Left renal cortex interstitium (tissue), 4 donors: ENCODE measurements at regions not wholly inside any gene's neighbourhood (a gene's known extent, or its start where the extent isn't known, plus 50 kb on each side); places are given as distances from the start of the nearest gene placed in this dataset.
"Not testable (repeated sequence)": the region's sequence is repeated elsewhere in the genome, so short reads cannot be mapped to it uniquely, and the experiment has no call there.

Experiments used
- DNase-seq, 4 donors: peaks; one replicate each; pipeline ENCODE4 v3.0.0-alpha.2; 2013; ENCODE audit warnings: low read depth in 4 of 4, low spot score in 2 of 4, missing footprints in 1 of 4

DNA sequence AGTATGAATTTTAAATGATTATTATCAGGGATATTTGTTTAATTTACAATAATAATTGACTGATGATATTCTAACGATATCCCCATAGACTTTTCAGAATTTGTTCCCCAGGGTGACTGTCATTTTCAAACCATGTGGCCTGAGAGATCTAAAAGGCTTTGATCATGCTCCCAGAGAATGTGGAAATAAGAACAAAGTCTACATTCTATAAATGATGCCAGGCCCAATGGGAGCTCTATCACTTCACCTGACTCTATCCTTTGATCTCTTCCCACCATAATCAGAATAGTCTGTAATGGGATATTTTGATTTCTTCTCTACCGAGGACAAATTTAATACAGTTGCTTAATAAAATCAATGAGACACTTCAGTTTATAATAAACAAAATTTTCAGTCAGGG is 483.4 kb upstream of the IRAK1BP1 start:
- DNase-seq = no peak

DNA sequence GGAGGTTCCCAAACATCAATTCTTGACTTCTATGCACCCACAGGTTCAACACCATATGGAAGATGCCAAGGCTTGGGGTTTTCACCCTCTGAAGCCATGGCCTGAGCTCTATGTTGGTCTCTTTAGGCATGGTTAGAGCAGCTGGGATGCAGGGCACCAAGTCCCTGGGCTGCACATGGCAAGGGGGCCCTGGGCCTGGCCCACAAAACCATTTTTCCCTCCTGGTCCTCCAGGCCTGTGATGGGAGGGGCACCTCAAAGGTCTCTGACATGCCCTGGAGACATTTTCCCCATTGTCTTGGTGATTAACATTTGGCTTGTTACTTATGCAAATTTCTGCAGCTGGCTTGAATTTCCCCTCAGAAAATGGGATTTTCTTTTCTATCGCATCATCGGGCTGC is 480.5 kb upstream of the IRAK1BP1 start:
- DNase-seq = not testable (repeated sequence)

DNA sequence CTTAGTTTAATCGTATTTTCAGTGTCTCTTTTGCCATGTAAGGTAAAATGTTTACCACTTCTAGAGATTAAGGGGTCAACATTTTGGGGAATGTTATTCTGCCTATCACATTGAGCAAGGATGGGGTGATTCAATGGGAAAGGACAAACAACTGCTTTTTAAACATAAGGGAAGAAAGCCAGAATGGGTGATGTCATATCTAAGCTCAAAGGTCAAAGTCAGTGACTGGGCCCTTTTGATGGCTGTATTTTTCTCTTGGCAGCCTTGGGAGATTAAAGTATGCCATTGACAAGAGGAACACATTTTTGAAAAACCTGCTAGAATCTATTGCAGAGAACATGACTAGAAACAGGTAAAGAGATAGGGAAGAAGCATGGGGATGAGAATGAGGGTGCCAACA is 477.3 kb upstream of the IRAK1BP1 start:
- DNase-seq = no peak

DNA sequence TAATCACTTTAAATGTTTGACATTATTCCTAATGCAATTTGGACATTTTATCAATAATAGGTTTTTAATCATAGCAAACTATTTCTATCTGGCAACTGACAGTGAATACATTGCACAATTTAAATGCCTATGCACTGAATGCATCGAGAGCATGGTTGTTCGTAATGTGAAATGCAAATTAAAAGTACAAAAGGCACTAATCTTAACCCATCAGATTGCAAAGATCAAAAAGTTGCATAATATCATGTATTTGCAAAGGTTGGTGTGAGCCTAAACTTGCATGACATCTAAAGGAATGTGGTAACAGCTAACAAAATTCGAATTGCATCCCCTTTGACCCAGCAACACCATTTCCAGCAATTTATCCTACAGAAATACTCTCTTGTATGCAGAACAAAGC is 469.9 kb upstream of the IRAK1BP1 start:
- DNase-seq = no peak

DNA sequence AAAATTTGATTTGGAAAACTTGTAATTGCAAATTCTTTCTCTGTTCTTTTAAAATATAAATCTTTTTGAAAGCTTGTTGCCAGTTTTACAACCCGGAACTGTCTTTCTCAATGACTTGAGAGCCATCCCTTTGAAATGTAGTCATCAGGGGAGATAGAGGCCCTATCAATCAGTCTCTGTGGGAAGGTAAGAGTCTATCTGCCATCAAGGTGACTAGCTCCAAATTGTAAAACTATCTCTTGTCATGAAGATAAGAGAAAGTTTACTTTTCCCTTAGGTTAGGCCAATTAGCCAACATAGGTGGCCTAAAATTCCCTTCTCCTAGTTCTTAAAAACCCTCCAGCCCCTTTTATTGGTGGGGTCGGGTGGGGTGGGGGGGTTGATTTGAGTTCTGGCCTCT is 469.1 kb upstream of the IRAK1BP1 start:
- no peak for DNase-seq

DNA sequence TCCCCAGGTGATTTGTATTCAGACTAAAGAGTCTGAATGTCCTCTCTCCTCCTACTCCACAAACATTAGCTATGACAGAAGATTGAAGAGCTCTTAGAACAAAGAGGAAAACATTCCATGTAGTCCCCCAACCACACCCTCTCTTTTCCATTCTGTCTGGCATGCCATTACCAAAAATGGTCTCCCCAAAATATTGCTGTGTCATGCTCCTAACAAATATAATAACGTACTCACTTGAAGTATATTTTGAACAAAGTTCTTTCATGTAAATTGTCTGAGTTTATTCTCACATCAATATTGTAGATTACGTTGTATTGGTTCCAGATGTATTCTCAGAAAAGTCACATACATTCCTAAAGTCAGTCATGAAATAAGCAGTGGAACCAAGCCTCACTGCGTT is 467.3 kb upstream of the IRAK1BP1 start:
- DNase-seq = no peak

DNA sequence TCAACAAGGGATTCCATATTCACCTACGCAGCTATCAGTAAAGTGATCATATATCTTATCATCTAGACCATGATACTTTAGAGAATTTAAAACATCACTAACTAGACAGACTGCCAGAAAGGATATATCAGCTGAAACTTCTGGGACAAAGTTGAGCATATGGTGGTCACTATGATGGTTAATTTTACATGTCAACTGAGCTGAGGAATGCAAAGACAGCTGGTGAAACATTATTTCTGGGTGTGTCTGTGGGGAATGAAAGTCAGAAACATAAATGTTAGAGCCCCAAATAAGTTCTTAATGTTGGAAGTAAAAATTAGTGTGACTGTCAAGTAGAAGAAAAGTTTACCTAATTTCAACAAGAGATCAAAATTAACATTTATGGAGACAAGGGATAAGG is 440.0 kb upstream of the IRAK1BP1 start:
- no peak for DNase-seq

DNA sequence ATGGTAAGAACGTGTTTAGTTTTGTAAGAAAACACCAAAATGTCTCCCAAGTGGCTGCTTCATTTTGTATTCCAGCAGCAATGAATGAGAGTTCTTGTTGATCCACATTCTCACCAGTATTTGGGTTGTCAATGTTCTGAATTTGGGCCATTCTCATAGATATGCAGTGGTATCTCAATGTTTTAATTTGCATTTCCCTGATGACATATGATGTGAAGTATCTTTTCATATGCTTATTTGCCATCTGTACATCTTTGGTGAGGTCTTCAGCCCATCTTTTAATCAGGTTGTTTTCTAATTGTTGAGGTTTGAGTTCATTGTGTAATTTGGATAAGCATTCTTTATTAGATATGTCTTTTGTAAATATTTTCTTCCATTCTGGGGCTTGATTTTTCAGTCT is 436.8 kb upstream of the IRAK1BP1 start:
- no peak for DNase-seq

DNA sequence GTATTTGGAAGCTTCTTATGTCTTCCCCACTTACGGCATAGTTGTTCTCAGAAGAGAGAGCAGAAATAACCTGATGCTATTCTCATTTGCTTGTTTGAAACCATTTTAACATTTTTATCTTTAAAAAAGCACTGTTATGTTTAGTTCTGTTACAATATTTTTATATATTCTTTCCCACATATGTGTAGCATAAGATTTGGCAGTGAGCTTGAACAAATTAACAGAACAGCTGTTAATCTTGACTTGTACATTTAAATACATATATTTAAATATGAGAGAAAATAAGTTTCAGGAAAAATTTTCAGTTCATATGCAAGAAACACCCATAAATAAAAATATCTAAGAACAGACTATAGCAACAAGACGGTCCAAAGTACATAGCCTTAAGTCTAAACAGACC is 431.7 kb upstream of the IRAK1BP1 start:
- DNase-seq = no peak

DNA sequence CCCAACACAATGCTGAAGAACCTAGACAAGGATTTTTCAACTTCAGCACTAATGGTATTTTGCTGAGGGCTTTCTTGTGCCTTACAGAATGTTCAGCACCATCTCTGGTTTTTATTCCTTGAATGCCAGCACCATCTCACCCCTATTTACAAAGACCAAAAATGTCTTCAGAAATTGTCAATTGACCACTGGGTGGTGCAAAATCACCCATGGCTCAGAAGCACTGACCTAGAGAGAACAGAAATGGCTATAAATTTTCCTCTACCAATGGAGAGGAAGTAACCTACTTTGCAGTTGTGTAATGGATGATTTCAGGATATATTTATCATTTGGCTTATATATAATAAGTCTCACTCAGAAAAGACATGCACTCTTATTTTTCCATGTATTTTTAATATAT is 431.0 kb upstream of the IRAK1BP1 start:
- DNase-seq = no peak

DNA sequence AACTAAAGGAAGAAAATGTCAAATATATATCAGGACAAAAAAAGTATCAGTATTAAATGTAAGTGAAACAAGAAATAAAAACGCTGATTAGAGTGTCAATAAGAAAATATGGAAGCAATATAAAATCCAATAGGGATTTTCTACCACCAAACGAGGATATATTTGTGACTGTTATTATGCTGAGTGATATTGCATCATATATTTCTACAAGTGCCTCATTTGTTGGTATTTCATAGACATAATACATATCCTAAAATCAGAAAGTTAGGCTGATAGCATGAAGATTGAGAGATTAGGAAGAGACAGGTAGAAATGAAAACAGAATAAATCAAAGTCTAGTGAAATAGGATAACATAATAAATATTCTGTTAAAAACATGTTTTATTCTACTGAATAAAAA is 429.2 kb upstream of the IRAK1BP1 start:
- DNase-seq = no peak

DNA sequence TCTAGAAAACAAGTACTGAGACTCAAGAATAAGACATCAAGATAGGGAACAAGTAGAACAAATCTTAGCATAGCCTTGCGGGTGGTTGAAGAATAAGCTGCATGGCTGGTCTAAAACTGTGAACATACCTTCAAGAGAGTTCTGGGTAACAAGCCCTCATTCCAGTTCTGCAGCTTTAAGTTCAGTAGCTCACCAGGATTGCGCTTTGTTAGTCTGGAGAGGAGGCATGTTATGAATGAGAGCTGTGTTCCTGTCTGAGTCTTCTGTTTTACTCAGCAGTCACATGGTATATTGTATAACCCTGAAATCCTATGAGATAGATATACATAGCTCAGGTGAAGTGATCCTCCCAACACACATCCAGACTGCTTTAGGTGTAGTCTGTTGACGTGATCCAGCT is 406.6 kb upstream of the IRAK1BP1 start:
- no peak for DNase-seq

DNA sequence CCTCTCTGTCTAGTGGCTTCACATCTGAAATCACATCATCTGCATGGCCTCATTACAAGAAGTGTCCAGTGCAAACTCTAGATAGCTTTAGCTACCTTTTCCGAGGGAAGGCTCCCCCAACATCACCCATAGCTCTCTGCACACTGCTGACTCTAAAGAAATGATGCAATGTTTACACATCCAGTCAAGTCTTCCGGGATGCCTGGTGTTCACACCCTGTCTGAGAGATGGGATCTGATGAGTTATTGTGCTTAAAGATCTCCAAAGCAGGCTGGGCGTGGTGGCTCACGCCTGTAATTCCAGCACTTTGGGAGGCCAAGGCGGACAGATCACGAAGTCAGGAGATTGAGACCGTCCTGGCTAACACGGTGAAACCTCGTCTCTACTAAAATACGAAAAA is 404.6 kb upstream of the IRAK1BP1 start:
- no peak for DNase-seq

DNA sequence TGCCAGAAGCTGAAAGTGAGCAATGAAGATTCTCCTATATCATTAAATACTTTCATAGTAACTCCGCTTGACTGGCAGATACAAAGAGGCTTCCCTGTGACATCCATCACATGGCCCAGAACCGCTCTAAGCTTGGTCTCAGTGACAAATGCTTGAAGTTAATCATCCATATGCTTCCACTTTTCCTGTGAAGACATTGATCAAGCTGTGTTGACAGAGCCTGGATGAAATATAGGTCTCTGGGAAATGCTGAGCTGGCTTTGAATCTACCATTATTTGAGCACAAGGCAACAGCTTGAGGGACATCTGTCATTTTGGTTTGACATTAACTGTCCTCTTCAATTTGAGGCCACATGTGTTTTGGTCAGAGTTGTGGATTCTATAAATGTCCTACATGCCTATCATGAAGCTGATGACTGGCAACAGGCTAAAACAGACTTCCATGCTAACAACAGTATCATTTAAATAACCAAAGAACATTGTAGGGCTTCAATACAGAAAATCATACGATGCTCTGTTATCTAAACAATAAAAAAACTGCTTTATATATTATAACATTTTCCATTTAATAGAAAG is 402.2 kb upstream of the IRAK1BP1 start:
- DNase-seq = no peak

DNA sequence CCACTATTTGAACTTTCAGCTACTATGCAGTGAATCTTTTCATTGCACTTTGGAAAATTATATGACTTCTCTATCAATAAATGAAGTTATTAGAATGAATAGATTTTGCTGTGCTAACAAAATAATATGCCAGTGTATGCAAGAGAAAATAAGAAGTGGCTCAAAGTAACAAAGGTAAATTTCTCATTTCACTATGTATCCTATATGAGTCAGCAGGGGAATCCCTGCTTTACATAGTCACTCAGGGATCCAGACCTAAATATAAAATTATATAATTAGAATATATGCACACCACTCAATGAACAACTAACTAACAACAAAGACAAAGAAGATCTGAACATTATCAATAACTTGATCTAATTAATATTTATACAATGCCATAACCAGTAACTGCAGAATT is 390.8 kb upstream of the IRAK1BP1 start:
- no peak for DNase-seq

DNA sequence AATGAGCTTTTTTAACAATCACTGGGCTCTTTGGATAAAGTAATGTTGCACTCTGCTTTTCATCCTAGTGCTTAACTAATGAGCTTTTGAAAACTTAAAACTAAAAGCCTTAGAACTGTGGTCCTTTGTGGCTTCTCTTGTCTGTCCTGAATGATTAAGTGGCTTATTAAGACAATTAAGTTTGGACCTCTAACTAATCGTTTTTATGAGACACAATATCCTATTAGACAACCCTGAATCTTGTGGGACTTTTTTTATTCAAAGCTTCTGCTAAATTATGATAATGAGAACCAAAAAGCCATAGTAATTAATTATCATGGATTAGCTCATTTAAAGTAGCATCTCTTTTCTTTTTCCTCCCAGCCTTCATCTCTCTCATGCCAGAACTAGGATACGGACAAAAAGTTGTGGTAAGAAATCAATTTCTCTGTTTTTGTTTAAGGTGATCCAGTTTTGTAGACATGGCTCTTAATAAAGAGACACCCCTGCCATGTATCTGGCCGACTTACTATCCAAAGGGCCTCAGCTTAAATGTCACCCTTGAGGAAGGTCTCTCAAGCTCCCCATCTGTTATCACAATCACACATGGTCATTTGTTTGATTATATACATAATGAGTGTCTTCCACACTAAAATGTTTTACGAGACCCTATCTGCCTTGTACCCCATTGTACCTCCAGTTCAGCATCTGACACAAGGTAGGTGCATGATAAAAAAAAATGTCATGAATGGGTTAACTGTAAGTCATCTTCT is 384.4 kb upstream of the IRAK1BP1 start:
- no peak for DNase-seq

DNA sequence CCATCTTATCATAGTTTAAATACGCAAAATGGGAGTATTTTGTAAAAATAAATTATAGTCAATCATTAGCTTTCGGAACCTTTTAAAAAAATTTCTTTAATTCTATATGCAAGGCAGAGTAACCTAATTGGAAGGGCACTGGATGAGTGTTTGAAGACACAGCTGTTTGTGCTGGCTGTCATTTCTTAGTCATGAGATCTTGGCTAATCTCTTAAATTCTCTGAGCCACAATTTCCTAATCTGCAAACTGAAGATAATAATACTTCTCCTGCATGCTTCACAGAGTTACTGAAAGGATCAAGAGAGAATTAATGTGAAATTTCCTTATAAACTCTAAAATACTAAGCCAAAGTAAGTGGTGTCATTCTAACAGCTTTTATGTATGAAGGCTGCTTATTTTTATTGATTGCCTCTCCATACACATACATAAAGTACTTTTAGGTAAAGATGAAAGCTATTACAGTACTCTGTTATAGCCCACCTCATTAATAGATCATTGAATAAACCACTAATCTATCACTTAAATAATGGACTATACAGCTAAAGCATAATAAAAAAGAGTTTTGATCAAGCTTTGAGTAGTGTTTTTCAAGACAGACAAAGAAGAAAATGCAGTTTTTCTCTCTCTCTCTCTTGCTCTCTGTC is 383.7 kb upstream of the IRAK1BP1 start:
- DNase-seq = no peak

DNA sequence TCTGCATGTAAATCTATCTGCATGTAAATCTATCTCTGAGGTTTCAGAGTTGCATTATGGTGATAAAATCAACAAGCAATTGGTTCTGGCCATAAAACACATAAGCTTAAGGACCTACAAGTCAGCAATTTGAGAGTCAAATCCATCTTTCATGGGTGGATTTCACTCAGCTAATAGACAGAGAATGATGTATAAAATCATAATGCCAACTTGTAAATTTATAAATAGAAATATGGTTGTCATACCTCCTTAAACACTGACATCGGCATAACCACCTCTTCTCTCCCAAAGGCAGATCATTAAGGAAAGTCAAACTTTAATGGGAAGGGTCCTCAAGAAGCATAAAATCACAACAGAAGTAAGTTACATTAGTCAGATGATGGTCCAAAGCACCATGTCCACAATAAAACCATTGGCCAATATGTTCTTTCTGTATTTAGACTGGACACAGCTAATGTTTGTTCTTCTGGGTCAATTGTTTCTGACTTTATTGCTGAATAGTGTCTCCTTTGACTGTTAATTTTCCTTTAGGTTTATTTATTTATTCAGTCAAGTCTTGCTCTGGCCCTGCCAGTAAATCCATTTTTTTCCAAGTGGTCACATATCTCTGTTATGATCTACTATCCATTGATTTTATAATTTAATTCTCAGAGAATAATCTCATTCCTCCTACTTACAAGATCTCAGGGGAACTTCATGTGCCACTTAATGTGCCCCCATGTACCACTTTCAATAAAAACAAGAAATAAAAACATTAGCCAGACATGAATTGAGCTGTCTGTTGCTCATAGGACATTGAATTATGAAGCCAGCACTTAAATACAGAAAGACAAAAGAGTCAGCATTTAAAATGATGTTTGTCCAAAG is 382.9 kb upstream of the IRAK1BP1 start:
- no peak for DNase-seq

DNA sequence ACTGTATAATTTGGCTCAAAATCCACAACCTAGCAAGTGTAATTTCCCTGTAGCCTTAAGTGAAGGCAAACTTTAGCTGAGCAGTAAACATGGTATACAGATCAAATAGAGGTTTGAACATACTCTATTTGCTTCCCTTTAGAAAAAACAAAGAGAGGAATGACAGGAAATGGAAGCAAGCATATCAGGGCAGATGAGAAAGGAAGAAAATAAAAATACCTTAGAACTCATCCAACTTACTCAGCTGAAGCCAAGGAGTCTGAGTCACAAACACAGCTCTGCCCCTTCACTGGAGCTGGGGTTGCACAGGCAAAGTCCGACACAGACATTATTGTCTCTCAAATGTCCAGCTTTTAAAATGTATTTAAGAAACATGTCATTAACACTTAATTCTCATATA is 379.9 kb upstream of the IRAK1BP1 start:
- no peak for DNase-seq

DNA sequence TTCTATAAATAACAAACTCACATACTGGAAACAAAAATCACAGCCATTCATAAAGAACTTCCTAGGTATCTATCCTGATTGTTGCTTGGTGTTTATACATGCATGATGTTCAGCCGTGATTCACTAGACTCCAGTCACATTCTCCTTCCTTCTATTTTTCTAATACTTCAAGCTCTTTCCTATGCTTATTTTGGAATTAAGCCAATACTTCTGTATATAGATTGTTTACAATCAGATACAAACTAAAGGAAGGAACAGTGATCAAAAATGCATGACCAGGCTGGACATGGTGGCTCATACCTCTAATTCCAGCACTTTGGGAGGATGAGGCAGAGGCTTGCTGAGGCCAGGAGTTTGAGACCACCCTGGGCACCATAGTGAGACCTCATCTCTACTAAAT is 377.5 kb upstream of the IRAK1BP1 start:
- DNase-seq = no peak

DNA sequence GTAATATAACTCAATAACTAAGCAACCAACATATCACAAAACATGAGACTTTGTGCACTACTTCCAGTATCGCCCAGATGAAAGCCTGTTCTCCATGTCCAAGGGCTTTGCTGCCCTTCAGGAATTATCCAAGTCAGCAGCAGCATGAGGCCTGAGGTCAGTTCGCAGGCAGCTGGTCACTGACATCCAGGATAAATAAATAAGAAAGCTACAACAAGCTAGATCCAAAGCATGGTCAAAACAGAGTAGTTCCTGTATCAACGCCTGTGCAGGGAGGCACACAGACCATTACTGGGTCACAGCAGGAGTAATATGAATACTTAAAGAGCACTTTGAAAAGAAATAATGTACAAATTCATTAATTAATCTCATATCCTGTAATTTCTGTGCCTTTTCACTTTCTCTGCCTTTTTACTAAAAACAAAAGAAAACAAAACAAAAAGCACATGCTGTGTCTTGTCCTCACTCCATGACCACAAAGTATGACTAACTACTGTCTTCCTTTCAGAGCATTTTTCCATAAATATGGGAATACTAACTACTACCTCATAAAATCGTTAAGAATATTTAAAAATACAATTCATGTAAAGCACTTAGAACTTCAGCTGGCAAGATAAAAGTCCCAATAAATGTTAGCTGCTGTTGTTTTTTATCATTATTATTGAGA is 374.9 kb upstream of the IRAK1BP1 start:
- no peak for DNase-seq
